ENCODE measurements at regions not wholly inside any gene's neighbourhood (a gene's known extent, or its start where the extent isn't known, plus 50 kb on each side); places are given as distances from the start of the nearest gene placed in this dataset.

- TF ChIP-seq CTCF (IDR thresholded peaks at IDR 0.05) (no peak), POLR2A (IDR thresholded peaks at IDR 0.05) (no peak)
Measured at GRCh38 chr11:104526006-104526405, 362.1 kb upstream of the PDGFD start.
